ENCODE measurements at regions not wholly inside any gene's neighbourhood (a gene's known extent, or its start where the extent isn't known, plus 50 kb on each side); places are given as distances from the start of the nearest gene placed in this dataset.

GRCh38 chr5:22926574-22926973, 73.4 kb upstream of the CDH12 start:
- TF ChIP-seq EZH2 (IDR thresholded peaks at IDR 0.05; ENCODE audit: borderline replicate concordance, low read depth, low read length, poor library complexity, severe bottlenecking) = no peak
- no peak for TF ChIP-seq CTCF (conservative IDR thresholded peaks at IDR 0.05; ENCODE audit: low read depth, low read length)
- H3K36me3 ChIP-seq (ENCODE audit: insufficient read depth, low read length, poor library complexity, severe bottlenecking) = no peaks in the 10 kb centered on the region
- intact Hi-C loops (cut with micrococcal nuclease; ENCODE audit: unreplicated experiment) = no loop called here
- BruUV-seq (replicated peaks) = no TSS peak
- CTCF ChIA-PET = no interaction called here
- no peaks in the 10 kb centered on the region for H3K9me3 ChIP-seq (ENCODE audit: low read depth, low read length, poor library complexity, severe bottlenecking)
- H3K27me3 ChIP-seq (replicated peaks; ENCODE audit: insufficient read depth, low read depth, low read length, poor library complexity) = no peaks in the 10 kb centered on the region
- H3K4me1 ChIP-seq (ENCODE audit: insufficient read depth, low read length, poor library complexity, severe bottlenecking) = no peaks in the 10 kb centered on the region
- DNase-seq (ENCODE audit: low spot score) = no peak
- H3K27ac ChIP-seq (ENCODE audit: low read depth, low read length, poor library complexity, severe bottlenecking) = no peak overlapping the region
- no peak overlapping the region for H3K4me3 ChIP-seq (ENCODE audit: low read depth, low read length, poor library complexity, severe bottlenecking)
- POLR2A ChIA-PET (ENCODE audit: low non-redundant PET) = no interaction called here

GRCh38 chr5:22918511-22918910, 65.4 kb upstream of the CDH12 start:
- CTCF ChIA-PET = no interaction called here
- intact Hi-C loops (cut with micrococcal nuclease; ENCODE audit: unreplicated experiment) = no loop called here

GRCh38 chr5:22916393-22916792, 63.2 kb upstream of the CDH12 start:
- Histone ChIP-seq H3K27me3 (replicated peaks; ENCODE audit: insufficient read depth, low read depth, low read length, poor library complexity) (peaks cover 7% of the 10 kb centered on the region), H3K9me3 (ENCODE audit: low read depth, low read length, poor library complexity, severe bottlenecking) (no peaks in the 10 kb centered on the region), H3K4me1 (ENCODE audit: insufficient read depth, low read length, poor library complexity, severe bottlenecking) (no peaks in the 10 kb centered on the region), H3K27ac (ENCODE audit: low read depth, low read length, poor library complexity, severe bottlenecking) (no peak overlapping the region), H3K36me3 (ENCODE audit: insufficient read depth, low read length, poor library complexity, severe bottlenecking) (no peaks in the 10 kb centered on the region), H3K4me3 (ENCODE audit: low read depth, low read length, poor library complexity, severe bottlenecking) (no peak overlapping the region)
- no TSS peak for BruUV-seq (replicated peaks)
- POLR2A ChIA-PET (ENCODE audit: low non-redundant PET) = no interaction called here
- TF ChIP-seq CTCF (conservative IDR thresholded peaks at IDR 0.05; ENCODE audit: low read depth, low read length) (no peak), EZH2 (IDR thresholded peaks at IDR 0.05; ENCODE audit: borderline replicate concordance, low read depth, low read length, poor library complexity, severe bottlenecking) (no peak)
- CTCF ChIA-PET = no interaction called here
- intact Hi-C loops (cut with micrococcal nuclease; ENCODE audit: unreplicated experiment) = no loop called here
- DNase-seq (ENCODE audit: low spot score) = no peak

More at GRCh38 chr5:22918511-22918910, 65.4 kb upstream of the CDH12 start:
- no peak for DNase-seq (ENCODE audit: low spot score)
- H3K36me3 ChIP-seq (ENCODE audit: insufficient read depth, low read length, poor library complexity, severe bottlenecking) = no peaks in the 10 kb centered on the region
- H3K27me3 ChIP-seq (replicated peaks; ENCODE audit: insufficient read depth, low read depth, low read length, poor library complexity) = peaks cover 7% of the 10 kb centered on the region
- BruUV-seq (replicated peaks) = no TSS peak
- no peaks in the 10 kb centered on the region for H3K4me1 ChIP-seq (ENCODE audit: insufficient read depth, low read length, poor library complexity, severe bottlenecking)
- H3K27ac ChIP-seq (ENCODE audit: low read depth, low read length, poor library complexity, severe bottlenecking) = no peak overlapping the region
- POLR2A ChIA-PET (ENCODE audit: low non-redundant PET) = no interaction called here
- no peak overlapping the region for H3K4me3 ChIP-seq (ENCODE audit: low read depth, low read length, poor library complexity, severe bottlenecking)
- no peak for TF ChIP-seq EZH2 (IDR thresholded peaks at IDR 0.05; ENCODE audit: borderline replicate concordance, low read depth, low read length, poor library complexity, severe bottlenecking)
- no peak for TF ChIP-seq CTCF (conservative IDR thresholded peaks at IDR 0.05; ENCODE audit: low read depth, low read length)
- no peaks in the 10 kb centered on the region for H3K9me3 ChIP-seq (ENCODE audit: low read depth, low read length, poor library complexity, severe bottlenecking)
